Sigmoid colon (tissue), 6 donors: ENCODE measurements at regions not wholly inside any gene's neighbourhood (a gene's known extent, or its start where the extent isn't known, plus 50 kb on each side); places are given as distances from the start of the nearest gene placed in this dataset.

ENCODE experiments used
- DNase-seq: peaks from one replicate; pipeline ENCODE4 v3.0.0-alpha.2; 2019
- H3K27ac ChIP-seq, 4 donors: fragments of 200-600 bp; sonication (generic); one replicate each; pipeline ENCODE4 v1.5.1; 2016 to 2019; ENCODE audit warnings: mild to moderate bottlenecking in 1 of 4
- H3K27me3 ChIP-seq, 3 donors: fragments of 200-600 bp; sonication (generic); one replicate each; pipeline ENCODE4 v1.5.1; 2019; ENCODE audit warnings: mild to moderate bottlenecking in 1 of 3
- H3K36me3 ChIP-seq, 4 donors: fragments of 200-600 bp; sonication (generic); one replicate each; pipeline ENCODE4 v1.5.1; 2016 to 2019
- H3K4me1 ChIP-seq, 4 donors: fragments of 200-600 bp; sonication (generic); one replicate each; pipeline ENCODE4 v1.5.1; 2017 to 2019
- H3K4me3 ChIP-seq, 4 donors: fragments of 200-600 bp; sonication (generic); one replicate each; pipeline ENCODE4 v1.5.1; 2017 to 2019; ENCODE audit warnings: mild to moderate bottlenecking in 2 of 4, moderate library complexity in 1 of 4
- H3K9me3 ChIP-seq, 4 donors: fragments of 200-600 bp in 3 of 4; sonication (generic) in 3 of 4; one replicate each; pipeline versions ENCODE4 v1.5.1 to v1.6.1; 2013 to 2019
- EP300 ChIP-seq, 4 donors: sonication (generic); formaldehyde crosslinking; IDR thresholded peaks; one replicate each; pipeline ENCODE4 v1.6.1; 2017; ENCODE audit warnings: antibody characterized with exemption in 4 of 4
- POLR2A ChIP-seq, 2 donors: fragments of 450-650 bp; IDR thresholded peaks; one replicate each; pipeline ENCODE4 v1.6.1; 2016; ENCODE audit warnings: antibody characterized with exemption in 2 of 2, mild to moderate bottlenecking in 2 of 2, moderate library complexity in 2 of 2
- POLR2AphosphoS5 ChIP-seq, 4 donors: sonication (generic); formaldehyde crosslinking; IDR thresholded peaks; one replicate each; pipeline ENCODE4 v1.6.1; 2017; ENCODE audit warnings: antibody characterized with exemption in 4 of 4
- WGBS, 2 donors: extraction: QIAGEN DNeasy Blood & Tissue Kit; methylation state at CpG; one replicate each; pipeline ENCODE4 v1.1.7; 2013; 5-methylcytosine and 5-hydroxymethylcytosine counted together
- intact Hi-C: fragments of 100-400 bp; cut with DNase I; formaldehyde crosslinking; loops from one replicate; pipeline ENCODE4 v1.15.1; 2023
- TF ChIP-seq, protein P1 (sequence below), 4 experiments: fragments of 450-650 bp in 3 of 4; fragments of 200-600 bp in 1 of 4; IDR thresholded peaks; one replicate each; pipeline ENCODE4 v1.5.1; 2016 to 2019; ENCODE audit warnings: antibody characterized with exemption in 4 of 4, mild to moderate bottlenecking in 3 of 4, moderate library complexity in 2 of 4
- donor health status: healthy with polysubstance abuse.
- donor health status: healthy.

GRCh38 chr10:110413903-110414547 is 83.7 kb upstream of the DUSP5 start:
- H3K27me3 ChIP-seq, result no peaks in the 10 kb centered on the region
- no peak overlapping the region for H3K4me3 ChIP-seq
- 79 to 91% methylated on average over 11 of the region's 11 CpGs for WGBS, 2 donors
- DNase-seq, result no peak
- intact Hi-C loops, result no loop called here
- H3K36me3 ChIP-seq, result no peaks in the 10 kb centered on the region
- H3K27ac ChIP-seq, result no peak overlapping the region
- TF ChIP-seq EP300 (IDR thresholded peaks at IDR 0.05) (no peak), POLR2AphosphoS5 (IDR thresholded peaks at IDR 0.05) (no peak), POLR2A (IDR thresholded peaks at IDR 0.05) (no peak)
- TF ChIP-seq, protein P1, sequence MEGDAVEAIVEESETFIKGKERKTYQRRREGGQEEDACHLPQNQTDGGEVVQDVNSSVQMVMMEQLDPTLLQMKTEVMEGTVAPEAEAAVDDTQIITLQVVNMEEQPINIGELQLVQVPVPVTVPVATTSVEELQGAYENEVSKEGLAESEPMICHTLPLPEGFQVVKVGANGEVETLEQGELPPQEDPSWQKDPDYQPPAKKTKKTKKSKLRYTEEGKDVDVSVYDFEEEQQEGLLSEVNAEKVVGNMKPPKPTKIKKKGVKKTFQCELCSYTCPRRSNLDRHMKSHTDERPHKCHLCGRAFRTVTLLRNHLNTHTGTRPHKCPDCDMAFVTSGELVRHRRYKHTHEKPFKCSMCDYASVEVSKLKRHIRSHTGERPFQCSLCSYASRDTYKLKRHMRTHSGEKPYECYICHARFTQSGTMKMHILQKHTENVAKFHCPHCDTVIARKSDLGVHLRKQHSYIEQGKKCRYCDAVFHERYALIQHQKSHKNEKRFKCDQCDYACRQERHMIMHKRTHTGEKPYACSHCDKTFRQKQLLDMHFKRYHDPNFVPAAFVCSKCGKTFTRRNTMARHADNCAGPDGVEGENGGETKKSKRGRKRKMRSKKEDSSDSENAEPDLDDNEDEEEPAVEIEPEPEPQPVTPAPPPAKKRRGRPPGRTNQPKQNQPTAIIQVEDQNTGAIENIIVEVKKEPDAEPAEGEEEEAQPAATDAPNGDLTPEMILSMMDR (IDR thresholded peaks at IDR 0.05), result no peak
- H3K9me3 ChIP-seq, result no peaks in the 10 kb centered on the region
- peaks cover 0 to 19% (median 17%) of the 10 kb centered on the region in 4 donors for H3K4me1 ChIP-seq

- H3K27ac ChIP-seq, result no peak overlapping the region
- DNase-seq, result no peak
- H3K36me3 ChIP-seq, result no peaks in the 10 kb centered on the region
- 52 to 84% methylated on average over 10 of the region's 10 CpGs for WGBS, 2 donors
- TF ChIP-seq POLR2AphosphoS5 (IDR thresholded peaks at IDR 0.05), result no peak
- TF ChIP-seq, protein P1 (IDR thresholded peaks at IDR 0.05), result no peak
- no peak for TF ChIP-seq EP300 (IDR thresholded peaks at IDR 0.05)
- no peak for TF ChIP-seq POLR2A (IDR thresholded peaks at IDR 0.05)
- no peaks in the 10 kb centered on the region for H3K27me3 ChIP-seq
- peaks cover 0 to 19% (median 17%) of the 10 kb centered on the region in 4 donors for H3K4me1 ChIP-seq
- no peak overlapping the region for H3K4me3 ChIP-seq
- H3K9me3 ChIP-seq, result no peaks in the 10 kb centered on the region
- intact Hi-C loops, result no loop called here
Measured at GRCh38 chr10:110414548-110415309, 83.0 kb upstream of the DUSP5 start.

DNA sequence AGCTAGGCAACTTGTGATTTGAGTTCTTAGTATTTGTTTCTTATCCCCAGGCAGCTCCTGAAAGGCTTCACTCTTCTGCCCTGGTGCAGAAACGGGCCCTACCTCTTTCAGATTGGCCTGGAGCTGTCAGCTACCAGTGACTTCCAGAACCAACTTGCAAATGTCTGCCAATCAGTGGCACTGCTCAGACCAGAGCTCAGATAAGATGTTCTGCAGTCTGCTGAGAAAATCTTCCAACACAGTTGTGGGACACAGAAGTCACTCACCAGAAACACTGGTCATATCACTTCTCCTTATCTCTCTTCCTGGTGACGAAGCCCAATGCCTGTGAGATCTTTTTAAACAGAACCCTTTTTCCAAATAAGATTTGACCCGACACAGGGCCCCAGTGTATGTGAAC is 81.9 kb upstream of the DUSP5 start:
- intact Hi-C loops, result no loop called here
- H3K27me3 ChIP-seq, result no peaks in the 10 kb centered on the region
- no peak overlapping the region for H3K4me3 ChIP-seq
- no peak for DNase-seq
- no peaks in the 10 kb centered on the region for H3K36me3 ChIP-seq
- H3K27ac ChIP-seq, result no peak overlapping the region
- H3K9me3 ChIP-seq, result no peaks in the 10 kb centered on the region
- TF ChIP-seq POLR2AphosphoS5 (IDR thresholded peaks at IDR 0.05), result no peak
- peaks cover 0 to 8% (median 7%) of the 10 kb centered on the region in 4 donors for H3K4me1 ChIP-seq
- WGBS, 2 donors, result 29 to 56% methylated on average over 3 of the region's 3 CpGs

- Histone ChIP-seq H3K27me3 (no peaks in the 10 kb centered on the region), H3K4me1 (no peaks in the 10 kb centered on the region), H3K36me3 (no peaks in the 10 kb centered on the region), H3K27ac (no peak overlapping the region), H3K4me3 (no peak overlapping the region), H3K9me3 (no peaks in the 10 kb centered on the region)
- no peak for DNase-seq
- WGBS, 2 donors, result 35 to 73% methylated on average over 7 of the region's 7 CpGs
- TF ChIP-seq, protein P1 (IDR thresholded peaks at IDR 0.05), result no peak
- TF ChIP-seq POLR2AphosphoS5 (IDR thresholded peaks at IDR 0.05) (no peak), EP300 (IDR thresholded peaks at IDR 0.05) (no peak), POLR2A (IDR thresholded peaks at IDR 0.05) (no peak)
- intact Hi-C loops, result no loop called here
Measured at GRCh38 chr10:110416776-110417711, 80.7 kb upstream of the DUSP5 start.

GRCh38 chr10:110418218-110418617 is 79.5 kb upstream of the DUSP5 start:
- TF ChIP-seq POLR2AphosphoS5 (IDR thresholded peaks at IDR 0.05), result no peak
- TF ChIP-seq EP300 (IDR thresholded peaks at IDR 0.05), result no peak
- no peak for TF ChIP-seq POLR2A (IDR thresholded peaks at IDR 0.05)
- TF ChIP-seq, protein P1 (IDR thresholded peaks at IDR 0.05), result no peak
- Histone ChIP-seq H3K4me3 (no peak overlapping the region), H3K27me3 (no peaks in the 10 kb centered on the region), H3K27ac (no peak overlapping the region), H3K9me3 (no peaks in the 10 kb centered on the region), H3K4me1 (no peaks in the 10 kb centered on the region), H3K36me3 (no peaks in the 10 kb centered on the region)
- no peak for DNase-seq
- WGBS, 2 donors, result 70 to 85% methylated on average over 6 of the region's 6 CpGs
- intact Hi-C loops, result no loop called here
